Nephron progenitor cell (in vitro differentiated cells): ENCODE measurements at regions not wholly inside any gene's neighbourhood (a gene's known extent, or its start where the extent isn't known, plus 50 kb on each side); places are given as distances from the start of the nearest gene placed in this dataset.

Experiments used
- DNase-seq: peaks from one replicate; pipeline ENCODE4 v3.0.0; 2021
- H3K27ac Mint-ChIP-seq: 2 replicates; pipeline ENCODE4 v1.8.0; 2021; ENCODE audit warnings: mild to moderate bottlenecking, moderate library complexity, mixed read lengths
- H3K27me3 Mint-ChIP-seq: 2 replicates; pipeline ENCODE4 v1.8.0; 2021; ENCODE audit warnings: mild to moderate bottlenecking, low read depth, mixed read lengths; ENCODE audit not compliant: poor library complexity
- H3K36me3 Mint-ChIP-seq: 2 replicates; pipeline ENCODE4 v1.8.0; 2021; ENCODE audit warnings: low read depth, mixed read lengths
- H3K4me1 Mint-ChIP-seq: 2 replicates; pipeline ENCODE4 v1.8.0; 2021; ENCODE audit warnings: mixed read lengths
- H3K4me3 Mint-ChIP-seq: 2 replicates; pipeline ENCODE4 v1.8.0; 2021; ENCODE audit warnings: mild to moderate bottlenecking, moderate library complexity, mixed read lengths
- H3K9me3 Mint-ChIP-seq: 2 replicates; pipeline ENCODE4 v1.8.0; 2021; ENCODE audit warnings: mild to moderate bottlenecking, moderate library complexity, mixed read lengths
- TF ChIP-seq, protein P1 (sequence below): fragments of 200-600 bp; sonication (generic); IDR thresholded peaks from 2 replicates; pipeline ENCODE4 v1.5.0; 2021; ENCODE audit warnings: antibody characterized with exemption

DNA sequence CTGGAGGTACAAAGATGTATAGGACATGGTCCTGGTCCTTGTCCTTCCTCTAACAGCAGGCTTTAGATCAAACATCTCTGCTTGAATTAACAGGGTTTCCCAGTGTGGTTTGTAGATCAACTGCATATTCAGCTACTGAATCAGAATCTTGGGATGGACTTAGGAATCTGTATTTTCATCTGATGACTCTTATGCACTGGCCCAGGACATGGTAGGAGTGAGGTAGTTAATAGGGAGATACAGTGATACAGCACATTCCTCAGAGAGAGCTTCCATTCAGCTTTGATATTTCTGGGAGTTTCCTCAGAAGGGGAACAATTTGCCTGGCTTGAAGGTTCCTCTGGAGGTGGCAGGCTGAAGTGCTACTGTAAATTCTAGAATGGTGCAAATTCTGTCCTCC lies 203.1 kb downstream of the LARP7 start:
- Mint-ChIP-seq H3K9me3 (peaks cover 24% of the 10 kb centered on the region), H3K4me3 (no peak overlapping the region), H3K27ac (no peak overlapping the region), H3K4me1 (no peaks in the 10 kb centered on the region), H3K27me3 (no peaks in the 10 kb centered on the region), H3K36me3 (peaks cover 23% of the 10 kb centered on the region)
- TF ChIP-seq, protein P1, sequence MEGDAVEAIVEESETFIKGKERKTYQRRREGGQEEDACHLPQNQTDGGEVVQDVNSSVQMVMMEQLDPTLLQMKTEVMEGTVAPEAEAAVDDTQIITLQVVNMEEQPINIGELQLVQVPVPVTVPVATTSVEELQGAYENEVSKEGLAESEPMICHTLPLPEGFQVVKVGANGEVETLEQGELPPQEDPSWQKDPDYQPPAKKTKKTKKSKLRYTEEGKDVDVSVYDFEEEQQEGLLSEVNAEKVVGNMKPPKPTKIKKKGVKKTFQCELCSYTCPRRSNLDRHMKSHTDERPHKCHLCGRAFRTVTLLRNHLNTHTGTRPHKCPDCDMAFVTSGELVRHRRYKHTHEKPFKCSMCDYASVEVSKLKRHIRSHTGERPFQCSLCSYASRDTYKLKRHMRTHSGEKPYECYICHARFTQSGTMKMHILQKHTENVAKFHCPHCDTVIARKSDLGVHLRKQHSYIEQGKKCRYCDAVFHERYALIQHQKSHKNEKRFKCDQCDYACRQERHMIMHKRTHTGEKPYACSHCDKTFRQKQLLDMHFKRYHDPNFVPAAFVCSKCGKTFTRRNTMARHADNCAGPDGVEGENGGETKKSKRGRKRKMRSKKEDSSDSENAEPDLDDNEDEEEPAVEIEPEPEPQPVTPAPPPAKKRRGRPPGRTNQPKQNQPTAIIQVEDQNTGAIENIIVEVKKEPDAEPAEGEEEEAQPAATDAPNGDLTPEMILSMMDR = no peak
- DNase-seq = no peak

DNA sequence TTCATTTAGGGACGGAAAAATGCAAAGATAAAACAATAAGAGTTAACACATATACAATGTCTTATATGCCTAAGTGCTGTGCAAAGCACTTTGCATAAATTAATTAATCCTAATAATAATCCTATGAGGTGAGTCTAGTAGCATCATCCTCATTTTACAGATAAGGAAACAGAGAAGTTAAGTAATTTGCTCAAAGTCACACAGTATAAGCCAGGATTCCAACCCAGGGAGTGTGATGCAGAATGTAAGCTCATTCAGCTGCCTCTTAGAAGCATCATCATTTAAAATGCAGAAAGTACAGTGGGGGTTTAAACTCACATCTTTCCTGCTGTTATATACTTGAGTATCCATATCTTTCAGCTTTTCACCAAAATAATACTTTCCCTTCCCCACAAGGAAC lies 203.7 kb downstream of the LARP7 start:
- Mint-ChIP-seq H3K27ac (no peak overlapping the region), H3K4me3 (no peak overlapping the region), H3K9me3 (peaks cover 21% of the 10 kb centered on the region), H3K27me3 (no peaks in the 10 kb centered on the region), H3K36me3 (peaks cover 23% of the 10 kb centered on the region), H3K4me1 (no peaks in the 10 kb centered on the region)
- DNase-seq = no peak
- TF ChIP-seq, protein P1 = no peak

DNA sequence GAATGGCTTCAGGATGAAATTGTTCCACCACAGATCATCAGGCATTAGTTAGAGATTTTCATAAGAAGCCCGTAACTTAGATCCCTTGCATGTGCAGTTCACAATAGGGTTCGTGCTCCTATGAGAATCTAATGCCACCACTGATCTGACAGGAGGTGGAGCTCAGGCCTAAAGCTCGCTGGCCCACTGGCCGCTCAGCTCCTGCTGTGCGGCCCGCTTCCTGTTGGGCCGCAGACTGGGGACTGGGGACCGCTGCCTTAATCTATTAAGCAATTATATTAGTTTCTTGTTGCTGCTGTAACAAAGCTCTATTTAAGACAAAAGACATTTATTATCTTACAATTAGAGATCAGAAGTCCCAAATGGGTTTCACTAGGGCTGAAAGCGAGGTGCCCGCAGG lies 205.6 kb downstream of the LARP7 start:
- Mint-ChIP-seq H3K9me3 (peaks cover 13% of the 10 kb centered on the region), H3K27me3 (no peaks in the 10 kb centered on the region), H3K4me1 (no peaks in the 10 kb centered on the region), H3K27ac (no peak overlapping the region), H3K4me3 (no peak overlapping the region), H3K36me3 (peaks cover 17% of the 10 kb centered on the region)
- TF ChIP-seq, protein P1 = no peak
- DNase-seq = no peak

DNA sequence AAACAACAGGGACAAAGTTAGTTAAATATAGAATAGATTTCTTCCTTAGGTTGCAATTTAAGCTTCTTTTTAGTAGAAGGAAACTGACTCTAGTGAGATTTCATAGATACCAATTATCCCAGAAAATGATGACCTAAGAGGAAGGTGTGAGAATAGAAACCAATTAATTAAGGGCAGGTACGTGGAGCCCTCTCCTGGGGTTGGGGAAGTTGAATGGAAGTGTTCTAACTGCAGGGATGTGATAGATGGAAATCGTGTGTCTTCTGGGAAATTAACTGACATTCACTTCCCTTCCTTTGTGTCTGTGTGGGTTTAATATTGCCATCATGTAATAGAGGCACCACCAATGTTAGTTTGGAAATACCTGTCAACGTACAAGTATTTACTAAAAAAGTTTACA lies 204.1 kb upstream of the ANK2 start:
- peaks cover 4% of the 10 kb centered on the region for H3K9me3 Mint-ChIP-seq
- TF ChIP-seq, protein P1 = no peak
- DNase-seq = no peak
- no peaks in the 10 kb centered on the region for H3K4me1 Mint-ChIP-seq
- no peak overlapping the region for H3K4me3 Mint-ChIP-seq
- H3K27ac Mint-ChIP-seq = no peak overlapping the region
- no peaks in the 10 kb centered on the region for H3K27me3 Mint-ChIP-seq
- H3K36me3 Mint-ChIP-seq = peaks cover 9% of the 10 kb centered on the region

DNA sequence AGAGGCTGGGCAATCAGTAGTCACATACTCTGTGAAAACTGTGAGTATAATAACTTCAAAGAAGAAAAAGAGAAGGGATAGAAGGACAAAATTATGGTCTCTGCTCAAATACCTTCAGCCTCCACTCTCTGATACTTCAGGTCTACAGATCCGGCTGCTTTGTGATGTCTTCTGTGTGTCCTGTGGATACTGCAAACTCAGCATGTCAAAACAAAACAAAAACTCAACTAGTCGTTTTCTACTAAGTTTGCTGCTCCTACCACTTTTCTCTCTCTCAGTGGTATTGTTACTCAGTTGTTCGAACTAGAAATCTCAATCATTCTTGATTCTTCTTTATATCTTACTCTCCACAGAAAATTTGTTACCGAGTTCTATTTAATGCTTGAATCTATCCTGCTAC lies 202.4 kb upstream of the ANK2 start:
- no peak overlapping the region for H3K4me3 Mint-ChIP-seq
- DNase-seq = no peak
- peaks cover 13% of the 10 kb centered on the region for H3K36me3 Mint-ChIP-seq
- no peaks in the 10 kb centered on the region for H3K27me3 Mint-ChIP-seq
- H3K9me3 Mint-ChIP-seq = peaks cover 4% of the 10 kb centered on the region
- TF ChIP-seq, protein P1 = no peak
- no peak overlapping the region for H3K27ac Mint-ChIP-seq
- H3K4me1 Mint-ChIP-seq = no peaks in the 10 kb centered on the region

DNA sequence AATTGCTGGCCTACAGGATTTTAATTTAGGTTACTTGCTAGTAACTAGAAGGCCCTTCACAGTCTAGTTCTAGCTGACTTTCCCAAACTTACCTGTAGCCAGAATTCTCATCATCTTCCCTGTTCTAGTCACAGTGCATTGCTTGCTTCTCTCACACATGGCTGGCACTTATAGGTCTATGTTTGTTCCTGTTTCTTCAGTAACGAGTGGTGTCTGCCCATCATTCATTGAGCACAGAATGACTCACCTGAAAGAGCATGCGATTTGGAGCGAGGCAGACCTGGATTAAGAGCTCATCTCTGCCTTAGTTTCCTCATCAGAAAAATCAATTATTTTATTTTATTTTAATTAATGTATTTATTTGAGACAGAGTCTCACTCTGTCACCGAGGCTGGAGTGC lies 201.7 kb upstream of the ANK2 start:
- H3K27me3 Mint-ChIP-seq = peaks cover 2% of the 10 kb centered on the region
- no peak overlapping the region for H3K27ac Mint-ChIP-seq
- H3K36me3 Mint-ChIP-seq = peaks cover 13% of the 10 kb centered on the region
- DNase-seq = no peak
- TF ChIP-seq, protein P1 = no peak
- no peak overlapping the region for H3K4me3 Mint-ChIP-seq
- H3K4me1 Mint-ChIP-seq = no peaks in the 10 kb centered on the region
- peaks cover 4% of the 10 kb centered on the region for H3K9me3 Mint-ChIP-seq
